RWPE1 (cell line): ENCODE measurements at regions not wholly inside any gene's neighbourhood (a gene's known extent, or its start where the extent isn't known, plus 50 kb on each side); places are given as distances from the start of the nearest gene placed in this dataset.
A peak's percentile ranks its signal among the peaks of the same experiment; 100 is the strongest.

Source experiments
- CTCF ChIA-PET: fragments of 350-600 bp; sonication (Branson Sonifier 250); formaldehyde crosslinking; extraction: SDS; loops from one replicate; lab custom pipeline; 2021; lab: Yijun Ruan, JAX
- POLR2A ChIA-PET: fragments of 400-600 bp; formaldehyde crosslinking; extraction: SDS; loops from one replicate; lab custom pipeline; 2020; ENCODE audit warnings: antibody characterized with exemption; ENCODE audit not compliant: low non-redundant PET; lab: Yijun Ruan, JAX
- DNase-seq: peaks from one replicate; pipeline ENCODE4 v3.0.0; 2012; ENCODE audit warnings: low spot score
- H3K27ac ChIP-seq: fragments of 450-650 bp; 2 replicates; pipeline ENCODE4 v1.5.1; 2017
- TF ChIP-seq, protein P1 (sequence below): fragments of 450-650 bp; conservative IDR thresholded peaks from 2 replicates; pipeline ENCODE4 v1.5.1; 2017; ENCODE audit warnings: low read depth, mild to moderate bottlenecking

GRCh38 chr4:113821856-113822255 lies 60.3 kb upstream of the CAMK2D start:
- TF ChIP-seq, protein P1, sequence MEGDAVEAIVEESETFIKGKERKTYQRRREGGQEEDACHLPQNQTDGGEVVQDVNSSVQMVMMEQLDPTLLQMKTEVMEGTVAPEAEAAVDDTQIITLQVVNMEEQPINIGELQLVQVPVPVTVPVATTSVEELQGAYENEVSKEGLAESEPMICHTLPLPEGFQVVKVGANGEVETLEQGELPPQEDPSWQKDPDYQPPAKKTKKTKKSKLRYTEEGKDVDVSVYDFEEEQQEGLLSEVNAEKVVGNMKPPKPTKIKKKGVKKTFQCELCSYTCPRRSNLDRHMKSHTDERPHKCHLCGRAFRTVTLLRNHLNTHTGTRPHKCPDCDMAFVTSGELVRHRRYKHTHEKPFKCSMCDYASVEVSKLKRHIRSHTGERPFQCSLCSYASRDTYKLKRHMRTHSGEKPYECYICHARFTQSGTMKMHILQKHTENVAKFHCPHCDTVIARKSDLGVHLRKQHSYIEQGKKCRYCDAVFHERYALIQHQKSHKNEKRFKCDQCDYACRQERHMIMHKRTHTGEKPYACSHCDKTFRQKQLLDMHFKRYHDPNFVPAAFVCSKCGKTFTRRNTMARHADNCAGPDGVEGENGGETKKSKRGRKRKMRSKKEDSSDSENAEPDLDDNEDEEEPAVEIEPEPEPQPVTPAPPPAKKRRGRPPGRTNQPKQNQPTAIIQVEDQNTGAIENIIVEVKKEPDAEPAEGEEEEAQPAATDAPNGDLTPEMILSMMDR, result no peak
- peak; percentile 61 for DNase-seq
- ChIA-PET POLR2A (no interaction called here), CTCF (interaction anchor here (0.5 kb wide), 1 partner anchor 55 kb away, joined by 3 read pairs; no protein-coding TSS in a partner anchor)
- H3K27ac ChIP-seq, result no peak overlapping the region

GRCh38 chr4:113820108-113820507 lies 58.6 kb upstream of the CAMK2D start:
- no peak for DNase-seq
- H3K27ac ChIP-seq, result no peak overlapping the region
- CTCF ChIA-PET, result no interaction called here
- TF ChIP-seq, protein P1, result no peak
- POLR2A ChIA-PET, result no interaction called here

DNA sequence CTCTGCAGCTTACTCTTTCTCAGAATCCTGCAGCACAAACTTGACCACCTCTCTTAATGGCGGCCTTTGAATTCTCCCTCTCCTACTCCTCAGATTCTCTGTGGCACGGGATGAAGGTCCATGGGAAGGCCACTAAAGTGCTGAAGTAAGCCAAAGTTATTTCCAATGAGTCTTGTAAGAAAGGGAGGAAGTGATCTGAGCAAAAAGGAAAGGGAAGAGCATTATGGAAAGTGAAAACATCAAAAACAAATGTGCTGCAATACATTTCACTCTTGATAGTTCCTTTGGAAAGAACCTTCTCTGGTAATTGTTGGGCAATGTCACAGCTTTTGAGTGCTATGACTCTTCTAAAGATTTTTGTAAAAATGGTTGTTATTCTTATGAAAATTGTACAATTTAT lies 54.3 kb upstream of the CAMK2D start:
- DNase-seq, result no peak
- POLR2A ChIA-PET, result no interaction called here
- TF ChIP-seq, protein P1, result no peak
- no peak overlapping the region for H3K27ac ChIP-seq
- CTCF ChIA-PET, result no interaction called here

GRCh38 chr4:113811359-113811758 lies 49.8 kb upstream of the CAMK2D start:
- TF ChIP-seq, protein P1, result no peak
- ChIA-PET POLR2A (no interaction called here), CTCF (no interaction called here)
- no peak for DNase-seq
- H3K27ac ChIP-seq, result no peak overlapping the region
